Stimulated activated CD8-positive, alpha-beta memory T cell treated with anti-CD3 and anti-CD28 coated beads, Interleukin-12 subunit alpha, Interleukin-12 subunit beta, amount 100 ng/mL, for 24 hours (primary cell): ENCODE measurements at regions not wholly inside any gene's neighbourhood (a gene's known extent, or its start where the extent isn't known, plus 50 kb on each side); places are given as distances from the start of the nearest gene placed in this dataset.
"Not testable (repeated sequence)": the region's sequence is repeated elsewhere in the genome, so short reads cannot be mapped to it uniquely, and the experiment has no call there.

ENCODE experiments used
- DNase-seq: peaks from one replicate; pipeline ENCODE4 v3.0.0-alpha.2; 2020; ENCODE audit errors: extremely low read depth

- DNase-seq: no peak
Measured at GRCh38 chr14:37890095-37890494, 294.7 kb downstream of the TTC6 start.

GRCh38 chr14:37891500-37891899, 296.1 kb downstream of the TTC6 start:
- not testable (repeated sequence) for DNase-seq

- no peak for DNase-seq
Measured at GRCh38 chr14:37894463-37894862, 299.0 kb downstream of the TTC6 start.

DNA sequence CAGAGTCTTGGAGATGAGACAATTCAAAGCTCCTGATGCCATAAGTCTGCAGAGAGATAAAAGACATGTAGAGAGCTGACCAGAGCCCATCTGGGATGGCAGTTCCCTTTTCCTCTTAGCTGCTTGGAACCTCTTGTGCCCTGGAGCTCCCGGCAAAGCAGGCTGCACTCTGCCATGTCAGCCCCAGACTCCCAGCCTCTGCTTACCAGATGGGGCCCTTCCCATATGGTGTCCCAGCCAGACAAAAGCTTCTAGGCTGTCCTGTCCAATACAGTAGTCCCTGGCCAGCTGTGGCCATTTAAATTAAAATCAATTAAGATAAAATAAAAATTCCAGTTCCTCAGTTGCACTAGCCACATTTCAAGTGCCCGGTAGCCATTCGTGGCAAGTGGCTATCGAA, 303.9 kb downstream of the TTC6 start:
- DNase-seq: no peak

GRCh38 chr14:37900561-37900960, 305.1 kb downstream of the TTC6 start:
- DNase-seq: no peak

- no peak for DNase-seq
Measured at GRCh38 chr14:37901978-37902377, 305.7 kb upstream of the SSTR1 start.

- no peak for DNase-seq
Measured at GRCh38 chr14:37903343-37904191, 304.1 kb upstream of the SSTR1 start.

GRCh38 chr14:37924622-37925021, 283.1 kb upstream of the SSTR1 start:
- DNase-seq: no peak

- DNase-seq: no peak
Measured at GRCh38 chr14:37932008-37932407, 275.7 kb upstream of the SSTR1 start.

GRCh38 chr14:37932481-37932880, 275.2 kb upstream of the SSTR1 start:
- no peak for DNase-seq

GRCh38 chr14:37936971-37937370, 270.7 kb upstream of the SSTR1 start:
- no peak for DNase-seq

DNA sequence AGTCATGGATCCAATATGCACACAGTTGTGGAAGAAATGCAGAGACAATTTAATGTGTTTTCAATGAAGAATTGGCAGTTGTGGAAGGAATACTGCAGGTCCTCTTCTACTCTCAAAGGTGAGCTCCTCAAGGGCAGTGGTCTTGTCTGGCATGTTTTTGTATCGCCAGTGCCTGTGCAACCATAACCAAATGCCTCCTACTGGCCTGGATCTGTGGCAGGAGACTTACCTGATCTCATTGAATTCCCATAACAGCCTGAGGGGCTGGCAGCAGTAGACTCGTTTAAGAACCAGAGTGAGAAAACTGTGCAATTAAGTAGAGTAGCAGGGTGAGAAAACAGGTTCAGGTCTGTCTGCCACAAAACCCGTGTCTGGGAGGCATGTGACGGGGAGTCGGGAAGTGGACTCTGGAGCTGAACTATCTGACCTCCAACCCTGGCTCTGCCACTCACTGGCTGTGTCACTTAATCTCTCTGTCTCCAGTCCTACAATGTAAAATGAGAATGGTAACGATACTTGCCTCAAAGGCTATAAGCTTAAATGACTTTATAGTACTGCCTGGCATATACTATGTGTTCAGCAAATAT, 268.2 kb upstream of the SSTR1 start:
- DNase-seq: no peak

GRCh38 chr14:37945959-37946358, 261.7 kb upstream of the SSTR1 start:
- DNase-seq: no peak

DNA sequence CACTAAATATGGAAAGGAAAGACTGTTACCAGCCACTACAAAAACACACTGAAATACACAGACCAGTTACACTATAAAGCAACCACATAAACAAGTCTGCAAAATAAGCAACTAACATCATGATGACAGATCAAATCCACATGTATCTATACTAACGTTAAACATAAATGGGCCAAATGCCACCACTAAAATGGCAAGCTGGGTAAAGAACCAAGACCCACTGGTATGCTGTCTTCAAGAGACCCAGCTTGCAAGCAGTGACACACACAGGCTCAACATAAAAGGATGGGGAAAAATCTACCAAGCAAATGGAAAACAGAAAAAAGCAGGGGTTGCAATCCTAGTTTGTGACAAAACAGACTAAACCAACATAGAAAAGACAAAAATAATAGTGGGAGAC, 260.9 kb upstream of the SSTR1 start:
- no peak for DNase-seq

DNA sequence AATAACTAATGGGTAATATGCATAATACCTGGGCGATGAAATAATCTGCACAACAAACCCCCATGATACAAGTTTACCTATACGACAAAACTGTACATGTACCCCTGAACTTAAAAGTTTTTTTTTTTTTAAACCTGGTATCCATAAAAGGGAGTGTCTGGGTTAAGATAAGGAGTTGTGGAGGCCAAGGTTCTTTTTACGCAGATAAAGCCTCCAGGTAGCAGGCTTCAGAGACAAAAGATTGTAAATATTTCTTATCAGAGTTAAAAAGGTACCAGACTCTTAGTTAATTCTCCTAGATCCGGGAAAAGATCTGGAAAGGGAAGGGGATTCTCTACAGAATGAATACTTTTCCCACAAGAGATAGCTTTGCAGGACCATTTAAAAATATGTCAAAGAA, 259.4 kb upstream of the SSTR1 start:
- no peak for DNase-seq

DNA sequence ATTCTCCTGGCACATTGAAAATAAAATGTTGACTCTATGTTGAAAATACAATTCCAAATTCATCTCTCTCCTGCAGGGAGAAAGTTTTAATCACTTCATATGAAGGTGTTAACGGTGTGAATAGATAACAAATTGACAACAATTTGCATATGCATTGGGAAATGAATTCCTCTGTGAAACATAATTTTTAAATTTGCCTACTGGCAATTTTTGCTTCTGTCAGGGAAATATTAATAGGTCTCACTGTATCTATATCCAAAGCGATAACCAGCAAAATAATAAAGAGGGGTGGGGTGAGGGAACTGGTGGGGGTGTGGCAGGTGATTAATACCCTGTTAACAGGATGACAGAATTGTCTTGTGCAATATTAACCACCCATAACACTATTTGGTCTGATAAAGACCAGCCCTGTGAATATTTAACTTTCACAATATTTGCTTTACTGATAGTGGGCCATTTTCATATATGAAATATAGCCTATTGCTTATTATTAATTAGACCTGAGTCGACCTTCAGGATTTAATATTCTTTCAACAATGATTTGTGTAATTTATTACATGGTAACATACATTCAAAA, 239.0 kb upstream of the SSTR1 start:
- no peak for DNase-seq

GRCh38 chr14:37969511-37969979, 238.2 kb upstream of the SSTR1 start:
- no peak for DNase-seq

- no peak for DNase-seq
Measured at GRCh38 chr14:37970696-37971095, 237.0 kb upstream of the SSTR1 start.

- DNase-seq: no peak
Measured at GRCh38 chr14:37972941-37973887, 234.5 kb upstream of the SSTR1 start.

GRCh38 chr14:37974421-37974820, 233.3 kb upstream of the SSTR1 start:
- DNase-seq: no peak

GRCh38 chr14:37977481-37977880, 230.2 kb upstream of the SSTR1 start:
- DNase-seq: no peak
